Keratinocyte (primary cell): ENCODE measurements at regions not wholly inside any gene's neighbourhood (a gene's known extent, or its start where the extent isn't known, plus 50 kb on each side); places are given as distances from the start of the nearest gene placed in this dataset.

Experiments
- DNase-seq: peaks from one replicate; pipeline ENCODE4 v3.0.0-alpha.2; 2011; ENCODE audit warnings: low read depth, missing footprints, low spot score
- FAIRE-seq: peaks from 2 replicates; lab custom pipeline; 2011; peaks lifted over from hg19 to GRCh38; lab: Jason Lieb, UNC
- H2AFZ ChIP-seq: 2 replicates; pipeline ENCODE4 v1.6.0; 2012; ENCODE audit warnings: low read length, control low read depth, inconsistent platforms; ENCODE audit not compliant: control insufficient read depth
- H3K27ac ChIP-seq: 2 replicates; pipeline ENCODE4 v1.5.1; 2011; ENCODE audit warnings: low read length; ENCODE audit not compliant: control insufficient read depth, insufficient read depth
- H3K27me3 ChIP-seq: 3 replicates; pipeline ENCODE4 v1.6.0; 2011; ENCODE audit warnings: low read length; ENCODE audit not compliant: control insufficient read depth, insufficient read depth; ENCODE audit errors: extremely low read depth
- H3K36me3 ChIP-seq, 2 experiments: 2 replicates in 1 of 2; 3 replicates in 1 of 2; pipeline ENCODE4 v1.5.1; 2011; ENCODE audit warnings: low read length in 2 of 2, mild to moderate bottlenecking in 1 of 2; ENCODE audit not compliant: control insufficient read depth in 2 of 2, insufficient read depth in 2 of 2; ENCODE audit errors: extremely low read depth in 1 of 2
- H3K4me1 ChIP-seq: 3 replicates; pipeline ENCODE4 v1.5.1; 2011; ENCODE audit warnings: low read length; ENCODE audit not compliant: control insufficient read depth, insufficient read depth; ENCODE audit errors: extremely low read depth
- H3K4me2 ChIP-seq: 3 replicates; pipeline ENCODE4 v1.6.0; 2011; ENCODE audit warnings: low read depth, low read length; ENCODE audit not compliant: control insufficient read depth, insufficient read depth; ENCODE audit errors: extremely low read depth
- H3K4me3 ChIP-seq, 3 experiments: fragments of 200-600 bp in 1 of 3; sonication (generic) in 1 of 3; 2 replicates in 2 of 3; 3 replicates in 1 of 3; pipeline ENCODE4 v1.5.1; 2011 to 2016; ENCODE audit warnings: low read length in 3 of 3, mild to moderate bottlenecking in 3 of 3, control low read depth in 2 of 3, inconsistent platforms in 1 of 3, low read depth in 1 of 3, mixed read lengths in 1 of 3, mixed run types in 1 of 3, moderate library complexity in 1 of 3; ENCODE audit not compliant: control insufficient read depth in 2 of 3, insufficient read depth in 2 of 3; ENCODE audit errors: extremely low read depth in 1 of 3
- H3K79me2 ChIP-seq: 2 replicates; pipeline ENCODE4 v1.6.0; 2012; ENCODE audit warnings: low read length; ENCODE audit not compliant: control insufficient read depth, insufficient read depth
- H3K9ac ChIP-seq: 3 replicates; pipeline ENCODE4 v1.6.0; 2011; ENCODE audit warnings: low read length; ENCODE audit not compliant: control insufficient read depth, insufficient read depth; ENCODE audit errors: extremely low read depth
- H3K9me1 ChIP-seq: 3 replicates; pipeline ENCODE4 v1.6.0; 2011; ENCODE audit warnings: low read length; ENCODE audit not compliant: control insufficient read depth, insufficient read depth; ENCODE audit errors: extremely low read depth
- H3K9me3 ChIP-seq: 2 replicates; pipeline ENCODE4 v1.5.1; 2012; ENCODE audit warnings: low read depth, low read length; ENCODE audit not compliant: control insufficient read depth
- H4K20me1 ChIP-seq: 3 replicates; pipeline ENCODE4 v1.6.0; 2011; ENCODE audit warnings: low read length; ENCODE audit not compliant: control insufficient read depth, insufficient read depth; ENCODE audit errors: extremely low read depth
- EZH2 ChIP-seq: IDR thresholded peaks from one replicate; pipeline ENCODE4 v1.6.1; 2012; ENCODE audit warnings: inconsistent platforms, mild to moderate bottlenecking, low read length, moderate library complexity
- dilution Hi-C: fragments of 300-500 bp; cut with MboI; formaldehyde crosslinking; loops from one replicate; pipeline ENCODE4 v1.7.0; 2020; ENCODE audit warnings: low sequenced_read_pairs; ENCODE audit not compliant: extremely low pct_ligation_motif_present
- TF ChIP-seq, protein P1 (sequence below), 3 experiments: IDR thresholded peaks in 1 of 3; conservative IDR thresholded peaks in 1 of 3; optimal IDR thresholded peaks in 1 of 3; 2 replicates in 2 of 3; 3 replicates in 1 of 3; pipeline versions ENCODE3 to v1.5.1; 2011; ENCODE audit warnings: low read length in 3 of 3, mild to moderate bottlenecking in 3 of 3, moderate library complexity in 2 of 3, control low read depth in 1 of 3, inconsistent platforms in 1 of 3; ENCODE audit not compliant: insufficient read depth in 2 of 3; ENCODE audit errors: extremely low read depth in 1 of 3

DNA sequence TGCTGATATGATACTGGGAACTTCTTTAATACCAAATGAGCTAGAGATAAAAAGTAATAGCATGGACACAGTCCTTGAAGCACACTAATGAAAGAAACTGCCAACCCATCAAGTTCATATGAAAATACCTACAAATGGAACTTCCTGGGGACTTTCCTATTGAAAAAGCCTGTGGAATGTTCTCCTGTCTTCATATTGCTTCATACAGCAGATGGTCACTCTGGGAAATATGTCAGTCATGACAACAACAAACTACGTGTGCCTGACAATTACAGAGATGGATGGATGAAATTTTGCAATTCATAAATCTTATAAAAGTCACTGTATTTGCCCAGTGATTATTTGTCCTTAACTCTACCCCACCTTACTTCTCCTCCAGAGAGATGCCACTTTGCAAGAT lies 106.6 kb upstream of the COL1A2 start:
- Histone ChIP-seq H4K20me1 (no peaks in the 10 kb centered on the region), H3K9me1 (no peaks in the 10 kb centered on the region), H3K27ac (no peak overlapping the region), H3K36me3 (no peaks in the 10 kb centered on the region), H3K4me1 (no peaks in the 10 kb centered on the region), H3K9ac (no peak overlapping the region), H2AFZ (no peak overlapping the region), H3K4me2 (no peak overlapping the region), H3K9me3 (no peaks in the 10 kb centered on the region), H3K4me3 (no peak overlapping the region), H3K79me2 (no peaks in the 10 kb centered on the region), H3K27me3 (peaks cover 7% of the 10 kb centered on the region)
- no peak for FAIRE-seq
- dilution Hi-C loops: loop anchor here (25.0 kb wide), 1 partner anchor 149 kb away; no protein-coding TSS in a partner anchor
- no peak for DNase-seq
- no peak for TF ChIP-seq EZH2
- TF ChIP-seq, protein P1, sequence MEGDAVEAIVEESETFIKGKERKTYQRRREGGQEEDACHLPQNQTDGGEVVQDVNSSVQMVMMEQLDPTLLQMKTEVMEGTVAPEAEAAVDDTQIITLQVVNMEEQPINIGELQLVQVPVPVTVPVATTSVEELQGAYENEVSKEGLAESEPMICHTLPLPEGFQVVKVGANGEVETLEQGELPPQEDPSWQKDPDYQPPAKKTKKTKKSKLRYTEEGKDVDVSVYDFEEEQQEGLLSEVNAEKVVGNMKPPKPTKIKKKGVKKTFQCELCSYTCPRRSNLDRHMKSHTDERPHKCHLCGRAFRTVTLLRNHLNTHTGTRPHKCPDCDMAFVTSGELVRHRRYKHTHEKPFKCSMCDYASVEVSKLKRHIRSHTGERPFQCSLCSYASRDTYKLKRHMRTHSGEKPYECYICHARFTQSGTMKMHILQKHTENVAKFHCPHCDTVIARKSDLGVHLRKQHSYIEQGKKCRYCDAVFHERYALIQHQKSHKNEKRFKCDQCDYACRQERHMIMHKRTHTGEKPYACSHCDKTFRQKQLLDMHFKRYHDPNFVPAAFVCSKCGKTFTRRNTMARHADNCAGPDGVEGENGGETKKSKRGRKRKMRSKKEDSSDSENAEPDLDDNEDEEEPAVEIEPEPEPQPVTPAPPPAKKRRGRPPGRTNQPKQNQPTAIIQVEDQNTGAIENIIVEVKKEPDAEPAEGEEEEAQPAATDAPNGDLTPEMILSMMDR (optimal IDR thresholded peaks at IDR 0.05 in 1 of 3, IDR thresholded peaks at IDR 0.05 in 1 of 3, conservative IDR thresholded peaks at IDR 0.05 in 1 of 3; ENCODE audit: extremely low read depth in 1 of 3, insufficient read depth in 2 of 3, low read length in 3 of 3): no peak

DNA sequence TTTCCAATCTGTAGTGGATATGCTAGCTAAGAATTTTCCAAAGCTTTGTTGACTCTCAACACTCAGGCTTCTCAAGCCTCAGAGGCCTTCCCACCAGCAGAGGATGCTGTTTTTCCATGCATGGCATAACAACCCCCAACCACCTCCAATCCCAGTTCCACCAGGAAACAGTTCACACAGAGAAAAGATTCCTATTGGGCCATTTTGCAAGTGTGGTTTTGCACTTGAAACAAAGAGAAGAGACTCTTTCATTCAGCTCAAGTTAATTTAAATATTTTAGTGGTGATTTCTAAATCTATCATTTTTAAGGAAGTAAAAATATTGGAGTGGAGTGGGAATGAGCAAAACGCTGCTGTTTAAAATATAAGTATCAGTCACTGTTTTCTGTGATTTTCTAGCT lies 105.6 kb upstream of the COL1A2 start:
- FAIRE-seq (peak; percentile 80), DNase-seq (no peak)
- H3K36me3 ChIP-seq: no peaks in the 10 kb centered on the region
- no peak overlapping the region for H3K27ac ChIP-seq
- H3K4me2 ChIP-seq: no peak overlapping the region
- no peak overlapping the region for H3K9ac ChIP-seq
- H3K4me3 ChIP-seq: no peak overlapping the region
- no peaks in the 10 kb centered on the region for H3K79me2 ChIP-seq
- H3K9me3 ChIP-seq: no peaks in the 10 kb centered on the region
- no peaks in the 10 kb centered on the region for H4K20me1 ChIP-seq
- no peaks in the 10 kb centered on the region for H3K9me1 ChIP-seq
- H3K27me3 ChIP-seq: peaks cover 7% of the 10 kb centered on the region
- TF ChIP-seq EZH2: no peak
- TF ChIP-seq, protein P1 (optimal IDR thresholded peaks at IDR 0.05 in 1 of 3, IDR thresholded peaks at IDR 0.05 in 1 of 3, conservative IDR thresholded peaks at IDR 0.05 in 1 of 3; ENCODE audit: extremely low read depth in 1 of 3, insufficient read depth in 2 of 3, low read length in 3 of 3): peak; percentile 94 to 98 (median 96)
- no peaks in the 10 kb centered on the region for H3K4me1 ChIP-seq
- H2AFZ ChIP-seq: no peak overlapping the region
- dilution Hi-C loops: loop anchor here (25.0 kb wide), 1 partner anchor 148 kb away; no protein-coding TSS in a partner anchor
